ENCODE measurements at regions not wholly inside any gene's neighbourhood (a gene's known extent, or its start where the extent isn't known, plus 50 kb on each side); places are given as distances from the start of the nearest gene placed in this dataset.
"Not testable (repeated sequence)": the region's sequence is repeated elsewhere in the genome, so short reads cannot be mapped to it uniquely, and the experiment has no call there.

- not testable (repeated sequence) for H3K4me3 ChIP-seq, H3K27ac ChIP-seq
Measured at GRCh38 chr22:25348996-25349395, 129.6 kb downstream of the CRYBB2 start.

DNA sequence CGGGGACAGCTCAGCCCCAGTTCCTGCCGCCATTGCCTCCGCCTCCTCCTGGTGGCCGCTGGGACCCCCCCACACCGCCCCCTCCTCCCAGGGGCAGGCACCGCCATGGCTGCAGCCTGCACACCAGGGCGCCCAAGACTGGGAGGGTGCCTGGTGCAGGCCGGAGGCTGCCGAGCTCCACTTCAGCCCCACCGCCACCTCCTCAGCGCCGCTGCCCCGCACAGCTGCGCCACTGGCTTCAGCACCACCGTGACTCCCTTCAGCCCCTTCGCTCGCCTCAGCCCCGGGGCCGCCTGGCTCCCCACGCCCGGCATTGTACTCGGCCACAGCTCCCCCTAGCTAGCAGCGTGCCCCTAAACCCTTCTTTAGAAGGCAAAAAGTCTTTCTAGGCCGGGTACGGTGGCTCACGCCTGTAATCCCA, 131.1 kb downstream of the CRYBB2 start:
- no peak overlapping the region for H3K4me3 ChIP-seq
- no peak overlapping the region for H3K27ac ChIP-seq

DNA sequence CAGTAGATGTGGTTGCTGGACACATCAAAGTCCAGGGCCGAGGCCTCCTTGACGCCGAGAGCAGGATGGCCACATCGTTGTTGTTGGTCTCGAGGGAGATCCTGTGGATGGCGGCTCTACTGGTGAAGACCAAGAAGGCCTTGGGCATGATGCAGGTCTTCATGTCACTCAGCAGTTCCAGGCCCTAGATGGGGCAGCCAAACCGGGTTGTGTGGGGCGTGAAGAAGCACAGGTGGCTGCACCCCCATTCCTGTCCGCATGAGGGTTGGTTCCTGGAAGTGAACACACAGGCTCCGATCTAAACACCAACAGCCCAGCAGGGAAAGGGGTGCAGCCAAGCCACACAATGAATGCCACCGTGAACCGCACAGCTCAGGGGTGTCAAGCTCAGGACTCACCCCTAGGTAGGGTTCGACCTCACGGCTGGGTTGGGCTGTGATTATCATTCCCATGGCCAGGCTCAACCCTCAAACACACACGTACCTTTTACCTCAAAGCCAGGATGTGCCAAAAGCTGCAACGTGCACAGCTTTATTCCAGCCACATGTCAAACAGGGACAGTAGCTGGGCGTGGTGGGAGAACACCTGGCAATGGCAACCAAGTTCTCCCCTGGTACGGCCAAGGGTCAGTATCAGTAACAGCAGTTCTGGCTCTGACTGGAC, 132.3 kb downstream of the CRYBB2 start:
- Histone ChIP-seq H3K4me3 (no peak overlapping the region), H3K27ac (no peak overlapping the region)

GRCh38 chr22:25352294-25352680, 132.8 kb downstream of the CRYBB2 start:
- H3K27ac ChIP-seq: no peak overlapping the region

GRCh38 chr22:25353516-25354445, 134.3 kb downstream of the CRYBB2 start:
- no peak overlapping the region for H3K4me3 ChIP-seq
- H3K27ac ChIP-seq: no peak overlapping the region

More at GRCh38 chr22:25352294-25352680, 132.8 kb downstream of the CRYBB2 start:
- H3K4me3 ChIP-seq: no peak overlapping the region

GRCh38 chr22:25354456-25354855, 135.0 kb downstream of the CRYBB2 start:
- no peak overlapping the region for H3K27ac ChIP-seq
- no peak overlapping the region for H3K4me3 ChIP-seq

DNA sequence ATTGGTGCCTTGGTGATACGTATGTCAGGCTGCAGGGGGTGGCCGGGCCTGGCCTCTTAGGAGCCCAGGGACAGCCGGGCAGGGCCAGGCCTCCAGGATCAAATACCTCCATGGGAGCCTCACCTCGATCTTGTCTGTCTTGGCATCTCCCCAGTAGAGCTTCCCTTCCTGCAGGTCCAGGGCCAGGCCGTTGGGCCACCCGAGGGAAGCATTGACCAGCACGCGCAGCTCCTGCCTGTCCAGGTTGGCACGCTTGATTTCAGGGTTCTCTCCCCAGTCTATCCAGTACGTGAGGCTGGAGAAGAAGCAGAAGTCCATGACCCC, 137.7 kb downstream of the CRYBB2 start:
- Histone ChIP-seq H3K4me3 (no peak overlapping the region), H3K27ac (no peak overlapping the region)

DNA sequence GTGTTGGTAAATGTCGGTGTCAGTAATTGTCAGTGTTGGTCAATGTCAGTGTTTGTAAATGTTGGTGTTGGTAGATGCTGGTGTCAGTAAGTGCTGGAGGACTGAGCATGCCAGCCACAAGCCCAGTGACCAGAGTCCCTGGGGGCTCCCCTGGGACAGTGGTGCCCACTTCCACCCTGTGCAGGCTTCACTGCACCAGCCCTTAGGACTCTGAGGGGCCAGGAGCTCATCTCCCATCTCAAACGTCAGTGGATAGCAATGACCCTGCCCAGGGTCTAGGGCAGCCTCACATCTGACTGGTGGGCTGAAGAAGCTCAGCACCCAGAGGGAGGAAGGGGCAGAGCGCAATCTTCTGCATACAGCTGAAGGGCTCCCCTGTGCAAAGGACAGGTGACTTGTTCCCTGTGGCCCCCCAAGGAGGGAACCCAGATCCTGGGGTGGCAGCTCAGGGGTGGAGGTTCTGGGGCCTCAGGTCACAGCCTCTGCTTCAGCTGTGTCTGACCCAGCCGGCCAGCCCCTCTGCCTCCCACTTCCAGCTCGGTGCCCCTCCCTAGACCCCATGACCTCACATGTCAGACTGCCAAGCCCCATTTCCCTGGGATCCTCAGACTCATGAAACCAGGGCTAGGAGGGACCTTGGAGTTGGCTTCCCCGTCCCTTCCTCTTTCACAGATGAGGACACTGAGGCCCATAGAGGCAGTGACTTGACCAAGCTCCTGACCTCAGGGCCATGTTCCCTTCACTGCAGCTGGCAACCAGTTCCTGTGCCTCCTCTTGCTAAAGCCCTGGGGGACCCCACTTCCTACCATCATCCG, 138.4 kb downstream of the CRYBB2 start:
- H3K27ac ChIP-seq: no peak overlapping the region

DNA sequence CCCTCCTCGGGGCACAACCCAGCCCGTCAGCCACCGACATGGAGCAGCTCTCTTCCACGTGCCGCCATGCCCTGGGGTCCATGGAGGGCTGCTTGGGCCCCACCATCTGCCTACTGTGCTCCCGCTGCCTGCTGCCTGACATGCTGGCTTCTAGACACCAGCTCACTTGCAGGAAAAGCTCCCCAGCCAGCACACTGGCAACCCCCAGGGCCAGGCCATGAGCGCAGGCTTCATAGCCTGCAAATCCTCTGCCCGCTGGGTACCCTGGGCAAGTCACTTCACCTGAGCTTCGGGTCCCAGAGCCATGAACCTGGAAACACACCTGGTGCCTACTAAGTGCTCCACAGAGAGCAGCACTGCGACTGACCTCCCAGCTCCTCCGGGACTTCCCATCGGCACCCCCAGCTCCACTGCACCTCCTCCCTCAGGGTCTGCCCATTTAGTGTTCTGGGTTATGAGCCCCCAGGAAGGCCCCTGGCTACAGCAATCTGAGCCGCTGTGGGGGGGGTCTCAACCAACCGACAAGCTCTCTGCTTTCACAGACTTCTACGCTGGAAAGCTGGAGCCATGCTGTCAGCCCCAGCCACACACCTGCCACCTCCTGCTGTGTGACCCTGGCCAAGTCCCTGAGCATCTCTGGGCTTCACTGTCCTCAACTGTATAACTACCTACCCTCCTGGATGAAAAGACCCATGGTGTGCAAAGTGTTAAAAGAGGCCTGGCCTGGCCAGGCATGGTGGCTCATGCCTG, 139.2 kb downstream of the CRYBB2 start:
- no peak overlapping the region for H3K4me3 ChIP-seq
- no peak overlapping the region for H3K27ac ChIP-seq

More for the DNA sequence above, 138.4 kb downstream of the CRYBB2 start:
- H3K4me3 ChIP-seq: no peak overlapping the region

- H3K27ac ChIP-seq: no peak overlapping the region
- H3K4me3 ChIP-seq: no peak overlapping the region
Measured at GRCh38 chr22:25359601-25360261, 140.3 kb downstream of the CRYBB2 start.

GRCh38 chr22:25360411-25360810, 141.0 kb downstream of the CRYBB2 start:
- Histone ChIP-seq H3K27ac (no peak overlapping the region), H3K4me3 (no peak overlapping the region)

DNA sequence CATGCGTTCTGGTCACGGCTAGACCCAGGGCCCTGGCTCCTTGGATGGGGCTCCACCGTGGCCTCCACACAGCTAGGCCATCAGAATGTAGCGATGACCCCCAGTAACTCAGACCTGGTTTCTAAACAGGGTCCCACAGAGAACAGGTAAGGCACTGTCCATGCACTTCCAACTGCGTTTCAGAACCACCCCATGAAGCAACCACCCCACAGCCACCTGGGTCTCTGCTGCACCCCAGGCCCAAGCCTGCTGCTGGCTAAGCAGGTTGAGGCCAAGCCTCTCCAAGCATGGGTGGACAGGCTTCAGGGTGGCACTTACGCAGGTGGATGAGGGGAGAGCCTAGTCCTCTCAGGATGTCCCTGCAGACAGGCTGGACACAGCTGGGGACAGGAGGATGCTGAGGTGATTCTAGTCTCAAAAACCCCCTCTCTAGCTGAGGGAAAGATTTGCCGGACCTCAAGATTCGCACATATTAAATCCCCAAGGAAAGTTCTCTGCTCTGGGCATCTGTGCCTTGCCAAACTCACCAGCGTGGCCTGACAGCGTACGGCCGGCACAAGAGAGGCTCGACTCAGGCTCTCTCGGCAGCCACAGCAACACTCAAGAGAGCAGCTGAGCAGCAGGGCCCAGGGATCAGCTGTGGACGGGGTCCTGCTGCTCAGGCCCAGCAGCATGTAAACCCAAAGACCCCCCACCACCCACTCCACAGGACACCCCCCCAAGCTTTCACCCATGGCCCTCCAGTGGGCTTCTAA, 141.6 kb downstream of the CRYBB2 start:
- Histone ChIP-seq H3K27ac (no peak overlapping the region), H3K4me3 (no peak overlapping the region)

GRCh38 chr22:25361899-25362214, 142.4 kb downstream of the CRYBB2 start:
- no peak overlapping the region for H3K27ac ChIP-seq
- no peak overlapping the region for H3K4me3 ChIP-seq

- no peak overlapping the region for H3K4me3 ChIP-seq
- H3K27ac ChIP-seq: no peak overlapping the region
Measured at GRCh38 chr22:25362215-25362882, 142.9 kb downstream of the CRYBB2 start.

DNA sequence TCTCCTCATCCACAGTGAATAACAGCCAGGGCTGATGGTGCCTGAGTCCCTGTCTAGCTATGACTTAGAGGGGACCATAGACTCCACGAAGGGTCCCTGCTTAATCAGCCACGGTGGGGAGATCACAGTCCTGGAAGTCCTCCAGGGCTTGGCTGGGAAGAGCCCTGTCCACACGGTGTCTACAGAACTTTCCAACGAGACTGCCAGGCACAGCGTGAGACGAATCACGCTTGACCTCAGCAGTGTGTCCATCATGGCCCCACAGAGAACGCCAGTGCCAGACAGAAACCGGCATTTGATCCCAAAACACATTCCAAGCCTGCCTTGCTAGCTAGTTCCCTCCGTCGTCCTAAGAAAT, 143.4 kb downstream of the CRYBB2 start:
- H3K4me3 ChIP-seq: no peak overlapping the region
- no peak overlapping the region for H3K27ac ChIP-seq

DNA sequence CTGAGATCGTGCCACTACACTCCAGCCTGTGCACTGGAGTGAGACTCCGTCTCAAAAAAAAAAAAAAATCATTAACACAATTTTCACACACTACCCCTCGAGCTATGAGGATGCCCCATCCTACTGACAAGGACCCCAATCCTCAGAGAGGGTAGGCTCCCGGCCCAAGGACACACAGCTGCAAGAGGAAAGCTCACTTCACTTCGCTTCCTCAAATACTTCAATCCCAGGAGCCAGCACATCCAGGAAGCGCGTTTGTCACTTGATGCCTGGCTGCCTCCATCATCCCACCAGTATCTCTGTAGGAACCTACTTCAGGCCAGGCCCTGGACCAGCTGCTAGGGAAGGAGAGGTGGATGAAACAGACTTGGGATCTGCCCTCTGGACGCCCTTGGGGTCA, 144.0 kb downstream of the CRYBB2 start:
- no peak overlapping the region for H3K27ac ChIP-seq

GRCh38 chr22:25364281-25364680, 144.8 kb downstream of the CRYBB2 start:
- H3K4me3 ChIP-seq: no peak overlapping the region
- H3K27ac ChIP-seq: no peak overlapping the region

More for the DNA sequence above, 144.0 kb downstream of the CRYBB2 start:
- no peak overlapping the region for H3K4me3 ChIP-seq

DNA sequence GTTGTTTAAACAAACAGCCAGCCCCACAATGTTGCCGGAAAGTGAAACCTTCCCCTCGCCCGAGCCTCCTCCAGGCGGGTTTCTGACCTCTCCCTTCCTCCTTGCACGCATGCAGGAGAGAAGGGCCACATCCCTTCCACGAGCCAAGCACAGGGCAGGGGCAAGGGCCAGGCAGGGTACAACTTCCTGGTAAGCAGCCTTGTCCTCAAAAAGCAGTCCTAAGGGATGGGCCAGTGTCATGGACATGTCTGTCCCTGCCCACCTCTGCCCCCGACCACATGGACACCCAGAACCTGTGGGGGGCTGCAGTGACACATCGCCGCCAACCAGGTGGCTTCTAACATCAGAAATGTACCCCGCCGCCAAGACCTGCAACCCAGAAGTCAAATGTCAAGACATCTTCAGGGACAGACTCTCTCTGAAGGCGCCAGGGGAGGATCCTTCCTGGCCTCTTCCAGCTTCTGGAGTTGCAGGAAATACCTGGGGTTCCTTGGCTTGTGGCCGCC, 145.3 kb downstream of the CRYBB2 start:
- H3K4me3 ChIP-seq: no peak overlapping the region
- peak overlapping the region in 1 of 21 experiments; percentile 5 for H3K27ac ChIP-seq

All from skin epidermis (tissue), 12 donors.